ENCODE measurements at regions not wholly inside any gene's neighbourhood (a gene's known extent, or its start where the extent isn't known, plus 50 kb on each side); places are given as distances from the start of the nearest gene placed in this dataset.

GRCh38 chr4:53748328-53748772 is 157.1 kb upstream of the LNX1 start:
- ChIA-PET CTCF (no interaction called here), POLR2A (no interaction called here)
- H3K36me3 ChIP-seq (ENCODE audit: control insufficient read depth in 2 of 2, insufficient read depth in 1 of 2, low read length in 2 of 2), result no peaks in the 10 kb centered on the region
- TF ChIP-seq ZNF221 (tag by site-specific recombination; IDR thresholded peaks at IDR 0.05; ENCODE audit: borderline replicate concordance) (no peak), ZNF350 (tag by site-specific recombination; IDR thresholded peaks at IDR 0.05) (no peak), ZNF558 (tag by site-specific recombination; IDR thresholded peaks at IDR 0.05) (no peak), ZNF24 (tag by site-specific recombination; IDR thresholded peaks at IDR 0.05) (no peak), ZNF341 (tag by site-specific recombination; IDR thresholded peaks at IDR 0.05; ENCODE audit: low read depth) (no peak)
- no peak overlapping the region for H3K27ac ChIP-seq (ENCODE audit: extremely low read depth, low read depth, low read length)
- H3K4me1 ChIP-seq (ENCODE audit: control insufficient read depth, insufficient read depth, low read length), result no peaks in the 10 kb centered on the region
- H3K9me3 ChIP-seq (ENCODE audit: control insufficient read depth, insufficient read depth, low read depth, low read length), result no peaks in the 10 kb centered on the region
- H3K4me3 ChIP-seq (ENCODE audit: low read depth, low read length), result no peak overlapping the region

GRCh38 chr4:53747401-53747800 is 156.1 kb upstream of the LNX1 start:
- POLR2A ChIA-PET, result no interaction called here
- no peak overlapping the region for H3K4me3 ChIP-seq (ENCODE audit: low read depth, low read length)
- H3K9me3 ChIP-seq (ENCODE audit: control insufficient read depth, insufficient read depth, low read depth, low read length), result no peaks in the 10 kb centered on the region
- no peak overlapping the region for H3K27ac ChIP-seq (ENCODE audit: extremely low read depth, low read depth, low read length)
- CTCF ChIA-PET, result no interaction called here
- H3K36me3 ChIP-seq (ENCODE audit: control insufficient read depth in 2 of 2, insufficient read depth in 1 of 2, low read length in 2 of 2), result no peaks in the 10 kb centered on the region
- no peaks in the 10 kb centered on the region for H3K4me1 ChIP-seq (ENCODE audit: control insufficient read depth, insufficient read depth, low read length)
- no peak for TF ChIP-seq ZEB2 (tag by site-specific recombination; IDR thresholded peaks at IDR 0.05)
- no peak for TF ChIP-seq ZNF221 (tag by site-specific recombination; IDR thresholded peaks at IDR 0.05; ENCODE audit: borderline replicate concordance)
- TF ChIP-seq BCL6B (tag by site-specific recombination; IDR thresholded peaks at IDR 0.05), result no peak
- TF ChIP-seq ZNF398 (tag by site-specific recombination; IDR thresholded peaks at IDR 0.05), result no peak
- TF ChIP-seq ZNF23 (tag by site-specific recombination; IDR thresholded peaks at IDR 0.05; ENCODE audit: borderline replicate concordance), result no peak
- no peak for TF ChIP-seq ZNF658 (tag by site-specific recombination; IDR thresholded peaks at IDR 0.05)
- TF ChIP-seq ZNF184 (tag by site-specific recombination; IDR thresholded peaks at IDR 0.05), result no peak

- Histone ChIP-seq H3K36me3 (ENCODE audit: control insufficient read depth in 2 of 2, insufficient read depth in 1 of 2, low read length in 2 of 2) (no peaks in the 10 kb centered on the region), H3K4me3 (ENCODE audit: low read depth, low read length) (no peak overlapping the region), H3K27ac (ENCODE audit: extremely low read depth, low read depth, low read length) (no peak overlapping the region), H3K9me3 (ENCODE audit: control insufficient read depth, insufficient read depth, low read depth, low read length) (no peaks in the 10 kb centered on the region), H3K4me1 (ENCODE audit: control insufficient read depth, insufficient read depth, low read length) (no peaks in the 10 kb centered on the region)
- TF ChIP-seq ZBTB7A (tag by site-specific recombination; IDR thresholded peaks at IDR 0.05; ENCODE audit: low read depth) (no peak), ZNF341 (tag by site-specific recombination; IDR thresholded peaks at IDR 0.05; ENCODE audit: low read depth) (no peak), ZSCAN4 (tag by site-specific recombination; IDR thresholded peaks at IDR 0.05) (no peak), ZSCAN16 (tag by site-specific recombination; IDR thresholded peaks at IDR 0.05) (no peak)
- POLR2A ChIA-PET, result no interaction called here
- CTCF ChIA-PET, result no interaction called here
These were observed 153.3 kb upstream of the LNX1 start for GRCh38 chr4:53744446-53745160.
